GM19452 (cell line): ENCODE measurements at regions not wholly inside any gene's neighbourhood (a gene's known extent, or its start where the extent isn't known, plus 50 kb on each side); places are given as distances from the start of the nearest gene placed in this dataset.

Experiments
- ATAC-seq: cut with Tn5 transposase; IDR thresholded peaks from one replicate; pipeline ENCODE4 v1.9.1; 2021; ENCODE audit not compliant: unreplicated experiment

DNA sequence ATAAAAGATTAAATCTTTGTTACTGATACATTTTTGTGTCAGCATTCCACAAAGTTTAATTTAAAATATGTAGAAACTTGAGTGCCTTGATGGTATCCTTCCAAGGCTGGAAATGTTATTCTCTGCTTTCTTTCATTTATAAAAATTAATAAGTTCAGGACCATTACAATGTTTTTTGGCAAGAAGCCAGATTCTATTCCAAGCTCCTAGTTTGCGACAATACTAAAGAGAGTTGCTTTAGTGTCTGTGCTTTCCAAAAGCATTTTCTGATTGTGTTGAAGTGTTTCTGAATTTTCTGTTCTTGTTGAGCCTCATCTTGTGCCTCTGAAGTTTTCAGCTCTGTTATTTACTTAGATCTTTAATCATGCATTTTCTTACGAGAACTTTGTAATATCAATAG is 516.2 kb downstream of the KCTD8 start:
- ATAC-seq: no peak

DNA sequence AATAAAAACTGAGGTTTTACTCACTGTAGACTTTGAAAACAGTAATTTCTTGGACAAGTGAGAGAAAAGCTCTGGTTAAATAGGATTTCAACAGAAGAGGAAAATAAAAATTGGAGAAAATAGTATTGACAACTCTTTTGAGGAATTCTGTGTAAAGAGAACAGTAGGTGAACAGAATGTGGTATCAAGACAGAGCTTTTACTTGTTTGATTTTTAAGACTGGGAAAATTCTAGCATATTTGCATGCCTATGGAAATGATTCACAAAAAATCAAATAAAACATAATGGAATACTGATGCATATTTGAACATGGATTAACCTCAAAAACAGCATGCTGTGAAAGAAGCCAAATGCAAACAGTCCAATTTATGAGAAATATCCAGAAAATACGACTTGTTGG is 504.6 kb downstream of the KCTD8 start:
- no peak for ATAC-seq

DNA sequence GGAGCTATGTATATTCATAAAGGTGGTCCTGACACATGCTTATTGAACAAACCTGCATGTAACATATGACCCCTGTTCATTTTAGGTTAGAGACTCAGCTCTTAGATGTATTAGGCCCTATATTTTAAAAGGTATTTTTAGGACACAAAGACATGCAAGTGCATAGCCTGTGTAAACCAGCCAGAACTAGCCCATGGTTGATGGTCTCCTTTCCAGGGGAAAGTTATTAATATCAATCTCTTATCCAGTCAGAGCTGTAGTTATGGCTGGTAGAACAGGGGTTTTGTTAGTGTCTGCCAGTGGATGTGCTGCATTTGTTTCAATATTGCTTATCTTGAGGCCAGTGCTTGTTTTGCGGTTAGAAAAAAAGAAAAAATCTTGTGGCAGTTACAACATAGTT is 488.6 kb downstream of the KCTD8 start:
- ATAC-seq: no peak

DNA sequence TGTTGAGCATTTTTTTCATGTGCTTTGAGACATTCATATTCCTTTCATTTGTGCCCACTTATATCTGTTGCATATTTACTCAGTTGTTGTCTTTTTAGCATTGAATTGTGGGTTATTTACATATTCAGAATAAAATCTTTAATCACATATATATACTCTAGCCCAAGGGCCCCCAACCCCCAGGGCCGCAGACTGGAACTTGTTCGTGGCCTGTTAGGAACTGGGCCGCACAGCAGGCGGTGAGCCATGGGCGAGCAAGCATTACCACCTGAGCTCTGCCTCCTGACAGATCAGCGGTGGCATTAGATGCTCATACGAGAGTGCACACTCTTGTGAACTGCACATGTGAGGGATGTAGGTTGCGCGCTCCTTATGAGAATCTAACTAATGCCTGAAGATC is 480.6 kb downstream of the KCTD8 start:
- ATAC-seq: no peak

DNA sequence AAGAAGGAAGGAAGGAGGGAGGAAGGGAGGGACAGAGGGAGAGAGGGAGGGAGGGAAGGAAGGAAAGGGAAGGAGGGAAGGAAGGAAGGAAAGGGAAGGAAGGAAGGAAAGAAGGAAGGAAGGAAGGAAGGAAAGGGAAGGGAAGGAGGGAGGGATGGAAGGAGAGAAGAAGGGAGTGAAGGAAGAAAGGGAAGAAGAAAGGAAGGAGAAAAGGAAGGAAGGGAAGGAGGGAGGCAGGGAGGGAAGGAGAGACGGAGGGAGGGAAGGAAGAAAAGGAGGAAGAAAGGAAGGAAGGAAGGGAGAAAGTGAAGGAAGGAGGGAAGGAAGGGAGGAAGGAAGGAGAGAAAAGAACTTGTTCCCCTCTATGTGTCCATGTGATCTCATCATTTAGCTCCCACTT is 465.0 kb downstream of the KCTD8 start:
- ATAC-seq: no peak

DNA sequence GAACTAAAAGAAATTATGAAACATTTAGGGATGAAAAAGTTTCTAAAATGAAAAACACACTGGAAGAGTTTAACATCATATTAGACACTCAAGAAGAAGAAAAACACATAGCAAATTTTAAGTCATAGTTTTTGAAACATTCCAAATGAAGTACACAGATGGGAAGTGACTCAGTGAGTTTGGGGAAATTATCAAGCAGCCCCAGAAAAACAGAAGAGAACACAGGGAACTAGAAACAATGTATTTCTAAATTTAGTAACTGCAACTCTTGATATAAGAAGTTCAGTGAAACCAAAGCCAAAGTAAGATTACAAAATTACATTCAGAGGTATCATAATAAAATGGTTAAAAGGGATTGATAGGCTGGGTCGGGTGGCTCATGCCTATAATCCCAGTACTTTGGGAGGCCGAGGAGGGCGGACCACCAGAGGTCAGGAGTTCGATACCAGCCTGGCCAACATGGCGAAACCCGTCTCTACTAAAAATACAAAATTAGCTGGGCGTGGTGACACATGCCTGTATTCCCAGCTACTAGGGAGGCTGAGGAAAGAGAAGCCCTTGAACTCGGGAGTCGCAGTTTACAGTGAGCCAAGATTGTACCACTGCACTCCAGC is 461.2 kb downstream of the KCTD8 start:
- no peak for ATAC-seq

DNA sequence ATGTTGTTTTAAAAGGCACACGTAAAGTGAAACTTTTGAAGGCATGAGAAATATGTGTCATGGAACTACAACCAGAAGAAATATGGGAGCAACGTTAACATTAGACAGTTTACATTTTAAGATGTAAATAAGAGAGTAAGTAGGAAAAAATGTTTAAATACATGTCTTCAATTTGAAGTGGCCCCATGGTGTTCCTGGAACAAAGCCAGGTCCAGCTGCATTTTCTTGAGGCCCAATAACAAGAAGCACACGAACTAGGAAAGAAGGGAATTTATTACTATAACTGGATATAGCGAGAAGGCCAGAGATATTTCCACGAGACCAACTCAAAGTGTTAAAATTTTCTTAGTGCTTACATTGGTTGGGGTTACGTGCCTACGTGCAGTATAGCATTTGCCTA is 458.1 kb downstream of the KCTD8 start:
- no peak for ATAC-seq

DNA sequence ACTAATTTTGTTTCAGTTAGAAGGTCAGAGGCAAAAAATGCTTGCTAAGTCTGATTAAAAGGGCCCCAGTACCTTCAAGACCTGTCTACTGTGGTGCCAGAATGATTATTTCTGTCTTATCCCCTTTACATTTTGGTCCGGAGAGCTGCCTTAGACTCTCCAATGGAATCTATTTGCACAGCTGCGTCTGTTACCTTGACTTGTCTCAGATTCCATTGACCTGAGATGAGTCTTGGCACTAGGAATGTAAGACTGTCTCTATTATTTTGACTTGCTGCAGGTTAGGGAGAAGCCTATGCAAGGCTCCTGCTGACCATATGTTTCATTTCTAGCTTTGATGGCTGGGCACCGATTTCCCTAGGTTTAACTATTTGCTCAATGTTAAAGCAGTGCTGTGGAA is 457.6 kb downstream of the KCTD8 start:
- ATAC-seq: no peak

DNA sequence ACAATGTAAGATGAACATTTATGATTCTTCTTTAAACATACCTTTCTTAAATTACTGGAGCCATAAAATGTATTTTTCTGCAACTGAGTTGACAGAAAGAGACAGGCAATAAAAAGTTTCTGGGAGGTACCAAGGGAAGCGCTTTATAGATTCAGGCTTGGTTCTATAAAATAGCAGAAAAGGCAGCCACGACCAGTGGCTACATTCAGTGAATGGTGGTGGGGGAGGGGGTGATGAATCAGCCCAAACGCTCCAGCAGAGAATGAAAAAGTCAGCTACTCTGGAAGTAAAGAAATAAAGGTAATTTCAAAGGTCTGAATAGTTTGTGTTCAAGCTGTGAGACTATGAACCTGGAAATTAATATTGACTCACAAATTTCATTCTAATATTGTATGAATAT is 456.1 kb downstream of the KCTD8 start:
- no peak for ATAC-seq

DNA sequence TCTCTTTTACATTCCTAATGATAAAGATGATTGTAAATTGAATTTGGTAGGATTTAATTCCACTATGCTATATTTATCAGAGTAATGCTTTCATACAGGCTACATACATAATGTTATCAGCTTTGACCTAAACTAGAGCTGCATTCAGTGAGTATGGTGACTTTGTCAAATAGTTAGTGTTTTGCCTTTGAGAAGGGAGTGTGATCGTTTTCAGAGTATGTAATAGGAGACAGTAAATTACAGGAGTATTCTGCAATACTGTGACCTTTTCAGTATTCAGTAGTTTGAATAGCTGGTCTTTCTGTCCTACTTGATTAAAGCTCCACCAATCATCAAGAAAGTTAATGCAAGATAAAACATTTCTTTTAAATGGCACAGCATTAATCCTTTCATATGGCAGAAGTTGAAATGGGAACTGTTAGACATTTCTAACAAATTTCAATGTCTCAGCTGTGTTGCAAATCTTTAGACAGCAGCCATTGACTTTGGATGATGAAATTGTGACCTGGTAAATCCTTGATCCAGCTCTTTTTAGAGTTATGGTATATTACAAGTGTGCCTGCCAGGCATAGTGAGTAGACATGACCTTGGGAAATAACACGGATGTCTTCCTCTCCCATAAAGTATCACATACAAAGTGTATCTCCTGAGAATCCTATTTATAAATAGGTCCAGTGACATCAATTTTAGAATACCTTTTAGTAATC is 455.3 kb downstream of the KCTD8 start:
- no peak for ATAC-seq

DNA sequence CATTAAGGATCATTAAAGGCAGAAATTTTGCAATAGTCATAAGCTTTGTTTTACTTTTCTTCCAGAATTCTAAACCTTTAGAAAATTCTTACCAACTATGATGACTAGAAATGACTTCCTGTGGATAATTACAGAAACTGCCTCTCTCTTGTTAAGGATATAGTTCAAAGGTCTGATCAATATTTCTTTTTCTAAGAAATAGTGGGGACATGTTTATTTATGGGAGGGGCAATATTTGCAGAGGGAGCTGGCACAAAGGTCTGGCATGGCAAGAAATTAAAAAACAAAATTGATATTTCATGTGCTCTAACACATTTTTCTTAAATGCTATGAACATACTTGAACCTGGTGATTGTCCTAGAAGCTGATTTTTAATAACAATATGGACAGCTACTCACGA is 448.9 kb downstream of the KCTD8 start:
- no peak for ATAC-seq

DNA sequence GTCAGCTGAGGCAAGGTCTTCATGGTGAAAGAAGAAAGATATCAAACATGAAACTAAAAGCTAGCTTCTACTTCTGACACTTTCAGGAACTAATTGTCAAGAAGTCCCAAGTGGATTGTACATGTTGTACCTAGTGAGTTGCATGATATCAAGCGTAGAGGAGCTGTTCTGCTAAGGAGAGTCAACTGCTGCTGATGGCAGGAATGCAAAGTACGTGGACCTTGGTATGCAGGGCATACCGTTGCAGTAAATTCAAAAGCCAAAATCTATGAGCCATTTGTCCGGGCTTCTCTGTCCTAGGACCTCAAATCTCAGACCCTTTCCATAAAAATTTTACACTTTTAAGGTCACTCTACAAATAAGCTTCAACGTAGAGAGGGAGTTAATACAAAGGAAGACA is 446.2 kb downstream of the KCTD8 start:
- ATAC-seq: no peak

DNA sequence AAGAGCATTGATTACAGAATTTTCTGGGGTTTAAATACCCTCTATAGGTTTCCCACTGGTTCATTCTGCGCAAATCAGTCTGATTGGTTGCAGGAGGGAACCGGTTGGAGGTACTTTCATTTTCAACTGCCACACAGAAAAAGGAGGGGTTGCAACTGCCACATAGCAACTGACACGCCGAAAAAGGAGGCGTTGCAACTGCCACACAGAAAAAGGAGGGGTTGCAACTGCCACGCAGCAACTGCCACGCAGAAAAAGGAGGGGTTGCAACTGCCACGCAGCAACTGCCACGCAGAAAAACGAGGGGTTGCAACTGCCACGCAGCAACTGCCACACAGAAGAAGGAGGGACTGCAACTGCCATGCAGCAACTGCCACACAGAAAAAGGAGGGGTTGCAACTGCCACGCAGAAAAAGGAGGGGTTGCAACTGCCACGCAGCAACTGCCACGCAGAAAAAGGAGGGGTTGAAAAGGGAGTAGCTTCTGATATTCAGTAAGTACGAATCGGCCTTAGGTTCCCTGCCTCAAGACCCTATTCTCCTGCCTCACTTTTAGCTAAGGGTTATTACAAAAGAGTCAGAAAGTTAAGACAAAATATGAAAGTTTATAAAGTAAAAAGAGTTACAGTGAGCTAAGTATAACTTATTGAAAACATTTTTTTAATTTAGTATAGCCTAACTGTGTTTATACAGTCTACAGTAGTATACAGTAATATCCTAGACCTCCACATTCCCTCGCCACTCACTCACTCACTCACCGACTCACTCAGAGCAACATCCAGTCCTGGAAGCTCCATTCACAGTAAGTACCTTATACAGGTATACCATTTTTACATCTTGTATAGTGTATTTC is 431.8 kb downstream of the KCTD8 start:
- no peak for ATAC-seq

DNA sequence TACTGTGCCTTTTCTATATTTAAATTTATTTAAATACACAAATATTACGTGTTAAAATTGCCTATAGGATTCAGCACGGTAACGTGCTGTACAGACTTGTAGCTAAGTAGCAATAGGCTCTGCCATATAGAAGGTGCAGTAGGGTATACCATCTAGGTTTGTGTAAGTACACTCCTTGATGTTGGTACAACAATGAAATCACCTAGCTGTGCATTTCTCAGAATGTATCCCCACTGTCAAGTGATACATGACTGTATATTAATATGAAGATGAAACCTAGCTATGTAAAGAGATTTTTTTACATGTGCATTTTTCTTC is 431.2 kb downstream of the KCTD8 start:
- ATAC-seq: no peak

DNA sequence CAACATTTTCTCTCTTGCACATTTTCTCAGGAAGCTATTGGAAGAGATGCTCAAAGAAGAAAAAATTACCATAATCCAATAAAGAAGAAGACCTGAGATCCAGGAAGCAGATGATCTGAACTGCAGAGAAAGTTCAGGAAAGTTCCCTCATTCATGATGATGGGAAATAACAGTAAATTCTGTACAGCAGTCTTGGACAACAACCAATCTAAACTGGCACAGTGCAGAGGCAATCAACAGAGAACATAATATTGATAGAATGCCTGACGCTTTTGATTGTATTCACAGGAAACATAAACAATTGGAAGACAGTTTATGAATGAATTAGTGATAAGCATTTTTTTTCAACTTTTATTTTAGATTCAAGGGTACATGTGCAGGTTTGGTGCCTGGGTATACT is 428.9 kb downstream of the KCTD8 start:
- no peak for ATAC-seq

DNA sequence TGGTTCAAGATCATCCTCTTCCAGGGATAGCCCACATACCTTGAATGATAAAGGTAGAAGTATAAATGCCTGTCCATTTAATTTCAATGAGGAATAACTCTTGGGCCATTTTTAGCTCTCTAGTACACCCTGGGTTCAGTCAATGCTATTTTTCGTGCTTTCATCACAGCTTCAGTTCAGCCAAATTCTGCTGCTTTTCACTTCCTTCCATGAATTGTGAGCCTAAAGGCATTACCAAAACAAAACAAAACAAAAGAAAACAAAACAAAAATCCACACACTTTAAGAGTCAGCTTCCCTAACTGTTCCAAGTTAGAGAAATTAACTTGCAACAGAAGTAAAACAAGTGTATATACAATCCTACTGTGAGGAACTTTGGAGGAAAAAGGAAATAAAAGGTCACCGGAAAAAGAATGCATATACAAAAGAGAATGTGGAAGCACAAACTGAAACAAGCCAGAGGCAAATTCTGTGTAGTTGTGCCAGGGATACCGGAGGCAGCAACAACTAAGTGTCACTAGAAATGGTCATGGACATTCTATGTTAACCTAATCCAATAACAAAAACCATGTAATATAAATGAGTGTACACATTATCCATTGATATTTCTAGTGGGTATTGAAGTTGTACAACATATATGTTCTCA is 423.1 kb downstream of the KCTD8 start:
- no peak for ATAC-seq

DNA sequence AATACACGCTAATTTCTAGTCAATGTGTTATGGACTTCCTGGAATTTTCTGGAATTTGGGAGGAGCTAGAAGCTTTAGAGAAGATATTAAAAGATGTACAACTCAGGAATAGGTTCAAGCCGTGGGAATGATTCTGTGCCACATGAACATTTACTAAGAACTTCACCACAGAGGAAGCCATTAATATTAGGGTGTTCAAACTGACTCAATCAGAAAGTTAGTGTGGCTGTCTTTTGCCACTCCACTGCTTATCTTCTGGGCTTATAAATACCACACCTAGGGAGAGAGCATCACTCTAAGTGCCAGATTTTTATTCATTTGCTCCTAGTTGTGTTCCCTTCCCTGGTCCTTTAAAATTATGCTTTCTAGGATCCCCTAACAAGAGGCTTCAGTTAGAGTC is 409.8 kb downstream of the KCTD8 start:
- ATAC-seq: no peak

DNA sequence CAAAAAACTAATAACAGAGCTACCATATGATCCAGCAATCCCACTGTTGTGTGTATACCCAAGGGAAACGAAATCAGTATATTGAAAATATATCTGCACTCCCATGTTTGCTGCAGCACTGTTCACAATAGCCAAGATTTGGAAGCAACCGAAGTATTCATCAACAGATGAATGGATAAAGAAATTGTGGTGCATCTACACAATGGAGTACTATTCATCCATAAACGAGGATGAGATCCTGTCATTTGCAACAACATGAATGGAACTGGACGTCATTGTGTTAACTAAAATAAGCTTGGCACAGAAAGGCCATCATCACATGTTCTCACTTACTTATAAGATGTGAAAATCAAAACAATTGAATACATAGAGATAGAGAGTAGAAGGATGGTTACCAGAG is 402.1 kb downstream of the KCTD8 start:
- ATAC-seq: no peak

DNA sequence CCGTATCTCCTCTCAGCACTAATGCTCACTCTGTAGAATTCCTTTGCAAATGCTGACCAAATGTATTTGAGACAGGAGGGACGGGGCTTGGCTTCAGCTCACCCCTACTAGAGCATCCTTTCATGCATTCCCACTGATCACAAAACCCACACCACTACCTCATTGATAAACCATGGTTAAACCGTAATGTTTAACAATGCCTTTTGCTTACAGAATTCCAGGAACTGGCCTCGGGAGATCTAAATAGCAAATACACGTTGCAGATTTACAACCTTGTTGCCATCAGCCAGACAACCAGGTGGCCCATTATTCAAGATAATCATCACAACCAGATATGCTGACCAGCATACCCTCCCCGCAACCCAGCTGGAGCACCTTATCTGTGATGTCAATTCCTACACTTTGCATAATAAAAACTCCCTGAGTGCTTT is 391.9 kb downstream of the KCTD8 start:
- no peak for ATAC-seq

DNA sequence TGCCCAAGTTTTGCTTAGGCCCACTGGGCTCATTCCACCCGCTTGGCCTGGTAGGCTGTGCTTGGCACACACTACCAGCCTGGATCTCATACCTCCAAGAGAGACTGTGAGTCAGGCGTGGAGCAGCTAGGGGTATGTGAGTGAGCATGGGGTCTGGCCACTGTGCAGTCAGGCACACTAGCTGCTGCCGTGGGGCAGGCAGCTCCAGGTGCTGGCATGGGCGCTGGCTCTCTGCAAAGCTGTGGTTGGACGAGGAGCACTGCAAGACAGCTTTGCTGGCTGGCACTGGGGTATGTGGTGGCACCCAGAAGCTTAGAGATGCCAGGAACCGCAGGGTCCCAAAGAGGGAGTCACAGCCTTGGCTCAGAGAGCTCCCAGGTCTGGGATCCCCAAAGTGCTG is 377.8 kb downstream of the KCTD8 start:
- no peak for ATAC-seq

DNA sequence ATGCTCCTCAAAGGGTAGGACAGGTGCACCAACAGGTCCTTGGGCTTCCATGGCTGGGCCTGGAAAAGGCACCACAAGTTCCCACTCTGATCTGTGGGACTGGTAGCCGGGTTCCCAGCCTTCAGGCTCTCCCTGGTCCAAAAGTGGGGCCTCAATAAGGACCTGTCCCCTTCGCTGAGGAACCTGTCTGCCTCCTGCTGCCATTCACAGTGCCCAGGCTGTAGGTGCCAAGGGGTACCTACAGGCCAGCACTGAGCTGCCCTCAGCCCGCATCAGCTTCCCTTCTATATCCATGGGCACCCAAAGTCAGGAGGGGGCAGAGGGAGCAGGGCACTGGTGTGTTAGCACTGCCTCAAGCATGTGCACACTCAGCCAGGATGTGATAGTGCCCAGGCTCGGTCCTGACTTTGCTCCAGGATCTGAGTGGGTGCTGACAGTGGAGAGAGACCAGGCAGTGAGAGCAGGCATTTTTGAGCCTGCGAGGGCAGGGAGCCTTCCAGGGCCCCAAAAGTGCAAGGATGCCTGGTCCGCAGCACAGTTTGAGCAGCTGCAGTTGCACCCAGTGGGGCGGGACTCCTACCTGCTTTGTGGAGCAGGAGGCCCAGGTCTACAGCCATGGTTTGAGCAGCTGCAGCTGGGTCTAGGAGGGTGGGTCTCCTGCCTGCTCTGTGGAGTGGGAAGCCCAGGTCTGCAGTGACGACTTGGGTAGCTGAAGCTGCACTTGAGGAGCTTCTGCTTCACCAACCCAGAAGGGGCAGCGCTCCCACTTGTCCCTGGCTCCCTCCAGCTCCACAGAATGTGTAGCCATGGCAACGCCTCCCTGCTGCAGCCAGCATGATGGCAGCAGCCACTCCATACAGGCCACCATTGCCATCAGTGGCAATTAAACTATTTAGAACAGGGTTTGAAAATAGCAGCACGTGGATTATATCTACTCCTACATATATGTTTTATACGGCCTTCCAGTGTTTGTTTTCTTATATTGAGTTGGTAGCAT is 376.4 kb downstream of the KCTD8 start:
- ATAC-seq: no peak
